SK-N-SH (cell line): ENCODE measurements at regions not wholly inside any gene's neighbourhood (a gene's known extent, or its start where the extent isn't known, plus 50 kb on each side); places are given as distances from the start of the nearest gene placed in this dataset.

Source experiments
- CTCF ChIA-PET: fragments of 300-600, 350-600 bp; formaldehyde crosslinking; extraction: SDS; loops from one replicate; lab custom pipeline; 2021; lab: Yijun Ruan, JAX
- POLR2A ChIA-PET: fragments of 350-600 bp; sonication (Branson Sonifier 250); formaldehyde crosslinking; extraction: SDS; loops from one replicate; lab custom pipeline; 2020; ENCODE audit warnings: antibody characterized with exemption, inconsistent platforms; lab: Yijun Ruan, JAX
- DNase-seq: peaks from one replicate; pipeline ENCODE4 v3.0.0; 2012
- H2AFZ ChIP-seq: fragments of 200-600 bp; sonication (generic); 2 replicates; pipeline ENCODE4 v1.8.1; 2016; ENCODE audit warnings: antibody characterized with exemption, mild to moderate bottlenecking, low read depth
- H3F3A ChIP-seq: fragments of 200-600 bp; sonication (generic); replicated peaks from 2 replicates; pipeline ENCODE3; 2016; ENCODE audit warnings: antibody characterized with exemption, mild to moderate bottlenecking; ENCODE audit not compliant: insufficient read depth
- H3K27ac ChIP-seq, 2 experiments: fragments of 200-500 bp in 1 of 2; fragments of 200-600 bp in 1 of 2; sonication (Bioruptor generic) in 1 of 2; sonication (generic), shearing (Covaris generic) in 1 of 2; 2 replicates each; pipeline versions ENCODE4 v1.5.1 to v1.6.1; 2014 to 2016; ENCODE audit warnings: low read depth in 2 of 2, inconsistent platforms in 1 of 2, low read length in 1 of 2, mild to moderate bottlenecking in 1 of 2, mixed read lengths in 1 of 2
- H3K27me3 ChIP-seq: fragments of 200-600 bp; sonication (generic), shearing (Covaris generic); 2 replicates; pipeline ENCODE4 v1.6.1; 2016; ENCODE audit warnings: mixed run types; ENCODE audit not compliant: insufficient read depth
- H3K36me3 ChIP-seq, 2 experiments: fragments of 200-500 bp in 1 of 2; fragments of 200-600 bp in 1 of 2; sonication (Bioruptor generic) in 1 of 2; sonication (generic) in 1 of 2; replicated peaks in 1 of 2; 2 replicates each; pipeline versions ENCODE3 to v1.5.1; 2014 to 2016; ENCODE audit warnings: low read length in 1 of 2, mild to moderate bottlenecking in 1 of 2; ENCODE audit not compliant: insufficient read depth in 2 of 2, control insufficient read depth in 1 of 2
- H3K4me1 ChIP-seq, 2 experiments: fragments of 200-500 bp in 1 of 2; fragments of 200-600 bp in 1 of 2; sonication (Bioruptor generic) in 1 of 2; sonication (generic), shearing (Covaris generic) in 1 of 2; 2 replicates each; pipeline versions ENCODE4 v1.5.1 to v1.6.1; 2014 to 2016; ENCODE audit warnings: low read depth in 1 of 2, low read length in 1 of 2, mixed run types in 1 of 2; ENCODE audit not compliant: insufficient read depth in 2 of 2, control insufficient read depth in 1 of 2
- H3K4me2 ChIP-seq: fragments of 200-600 bp; sonication (generic), shearing (Covaris generic); 2 replicates; pipeline ENCODE4 v1.6.1; 2017; ENCODE audit warnings: mixed run types
- H3K4me3 ChIP-seq, 2 experiments: fragments of 200-500 bp in 1 of 2; fragments of 200-600 bp in 1 of 2; sonication (Bioruptor generic) in 1 of 2; sonication (generic), shearing (Covaris generic) in 1 of 2; 2 replicates each; pipeline versions ENCODE4 v1.5.1 to v1.8.1; 2014 to 2016; ENCODE audit warnings: low read depth in 2 of 2, inconsistent platforms in 1 of 2, low read length in 1 of 2, mild to moderate bottlenecking in 1 of 2, mixed read lengths in 1 of 2, moderate library complexity in 1 of 2
- H3K79me2 ChIP-seq: fragments of 200-600 bp; sonication (generic); 2 replicates; pipeline ENCODE4 v1.8.1; 2017; ENCODE audit warnings: mild to moderate bottlenecking; ENCODE audit not compliant: insufficient read depth
- H3K9ac ChIP-seq: fragments of 200-600 bp; sonication (generic); 2 replicates; pipeline ENCODE4 v1.6.1; 2017; ENCODE audit warnings: mixed run types
- H3K9me2 ChIP-seq: fragments of 200-600 bp; sonication (generic); 2 replicates; pipeline ENCODE4 v1.6.1; 2017; ENCODE audit warnings: mixed run types
- H3K9me3 ChIP-seq: fragments of 200-600 bp; sonication (generic); 2 replicates; pipeline ENCODE4 v1.6.1; 2017; ENCODE audit warnings: mixed run types, mild to moderate bottlenecking, moderate library complexity
- H4K20me1 ChIP-seq: fragments of 200-600 bp; sonication (generic); 2 replicates; pipeline ENCODE4 v1.6.1; 2017; ENCODE audit warnings: mild to moderate bottlenecking, mixed run types; ENCODE audit not compliant: insufficient read depth
- CHD2 ChIP-seq: fragments of 150-350 bp; IDR thresholded peaks from 2 replicates; pipeline ENCODE4 v1.6.1; 2018; ENCODE audit warnings: low read length; ENCODE audit not compliant: partially characterized antibody
- CTCF ChIP-seq: fragments of 200-600 bp; sonication (generic); IDR thresholded peaks from 2 replicates; pipeline ENCODE4 v1.6.1; 2017; ENCODE audit warnings: antibody characterized with exemption, mild to moderate bottlenecking, moderate library complexity
- ELF1 ChIP-seq: IDR thresholded peaks from 2 replicates; pipeline ENCODE4 v1.4.0; 2012
- EP300 ChIP-seq, 2 experiments: IDR thresholded peaks; 2 replicates each; pipeline versions ENCODE4 v1.4.0 to v1.6.1; 2012; ENCODE audit warnings: borderline replicate concordance in 1 of 2, low read depth in 1 of 2, low read length in 1 of 2
- FOXM1 ChIP-seq: IDR thresholded peaks from 2 replicates; pipeline ENCODE4 v1.4.0; 2012; ENCODE audit warnings: low read depth, mild to moderate bottlenecking
- GABPA ChIP-seq: IDR thresholded peaks from 2 replicates; pipeline ENCODE4 v1.4.0; 2012; ENCODE audit warnings: low read depth, mild to moderate bottlenecking
- GATA2 ChIP-seq: sonication (generic); formaldehyde crosslinking; IDR thresholded peaks from 2 replicates; pipeline ENCODE4 v1.5.0; 2020; ENCODE audit warnings: mild to moderate bottlenecking, missing genetic modification reagents
- IRF3 ChIP-seq: fragments of 150-350 bp; IDR thresholded peaks from 2 replicates; pipeline ENCODE4 v1.6.1; 2016; ENCODE audit warnings: mild to moderate bottlenecking, low read depth, low read length
- MAX ChIP-seq: IDR thresholded peaks from 2 replicates; pipeline ENCODE4 v1.4.0; 2012; ENCODE audit warnings: low read depth
- NRF1 ChIP-seq: IDR thresholded peaks from 2 replicates; pipeline ENCODE4 v1.6.1; 2012; ENCODE audit warnings: low read depth, mild to moderate bottlenecking, low read length
- REST ChIP-seq: IDR thresholded peaks from 2 replicates; pipeline ENCODE4 v1.6.1; 2012; ENCODE audit warnings: mild to moderate bottlenecking, low read depth, low read length, moderate library complexity
- SIN3A ChIP-seq: IDR thresholded peaks from 2 replicates; pipeline ENCODE4 v1.6.1; 2012; ENCODE audit warnings: low read depth, mild to moderate bottlenecking, low read length, moderate library complexity, borderline replicate concordance
- SMC3 ChIP-seq: IDR thresholded peaks from 2 replicates; pipeline ENCODE4 v1.6.1; 2012; ENCODE audit warnings: low read depth, low read length, improper control_type of control experiment
- TAF1 ChIP-seq: IDR thresholded peaks from 2 replicates; pipeline ENCODE4 v1.6.1; 2012; ENCODE audit warnings: low read depth, mild to moderate bottlenecking, low read length, moderate library complexity, borderline replicate concordance
- TCF12 ChIP-seq: IDR thresholded peaks from 2 replicates; pipeline ENCODE4 v1.4.0; 2012
- USF1 ChIP-seq: IDR thresholded peaks from 2 replicates; pipeline ENCODE4 v1.4.0; 2012; ENCODE audit warnings: low read depth, borderline replicate concordance
- ZBTB33 ChIP-seq: IDR thresholded peaks from 2 replicates; pipeline ENCODE4 v1.4.0; 2012; ENCODE audit warnings: low read depth, borderline replicate concordance
- WGBS: methylation state at CpG from one replicate; pipeline ENCODE4 v1.1.6; 2017; ENCODE audit warnings: low lambda C conversion rate; 5-methylcytosine and 5-hydroxymethylcytosine counted together

- no peaks in the 10 kb centered on the region for H4K20me1 ChIP-seq
- H3F3A ChIP-seq: no peaks in the 10 kb centered on the region
- CTCF ChIA-PET: no interaction called here
- H3K9me3 ChIP-seq: no peaks in the 10 kb centered on the region
- H3K4me2 ChIP-seq: no peak overlapping the region
- H3K27ac ChIP-seq: no peak overlapping the region
- no peak for TF ChIP-seq ZBTB33
- TF ChIP-seq SIN3A: no peak
- TF ChIP-seq TCF12: no peak
- TF ChIP-seq FOXM1: no peak
- no peak for TF ChIP-seq ELF1
- TF ChIP-seq USF1: no peak
- no peak for TF ChIP-seq NRF1
- no peak for TF ChIP-seq SMC3
- TF ChIP-seq IRF3: no peak
- TF ChIP-seq GABPA: no peak
- no peak for TF ChIP-seq CTCF
- TF ChIP-seq CHD2: no peak
- H3K4me1 ChIP-seq: peaks cover 0 to 3% of the 10 kb centered on the region in 2 experiments; a peak in 1 of 4 replicates
- 60% methylated on average over 3 of the region's 3 CpGs for WGBS
- H3K79me2 ChIP-seq: no peaks in the 10 kb centered on the region
- no peak overlapping the region for H3K4me3 ChIP-seq
- H3K36me3 ChIP-seq: no peaks in the 10 kb centered on the region
- H3K9me2 ChIP-seq: no peaks in the 10 kb centered on the region
- no peak for DNase-seq
- H3K9ac ChIP-seq: no peak overlapping the region
- H3K27me3 ChIP-seq: no peaks in the 10 kb centered on the region
- no peak overlapping the region for H2AFZ ChIP-seq
- POLR2A ChIA-PET: no interaction called here
These were observed 163.1 kb upstream of the TLE4 start for GRCh38 chr9:79408617-79409016.

- H3K9me3 ChIP-seq: no peaks in the 10 kb centered on the region
- no peak overlapping the region for H3K27ac ChIP-seq
- no peak overlapping the region for H3K4me3 ChIP-seq
- ChIA-PET CTCF (no interaction called here), POLR2A (no interaction called here)
- H3F3A ChIP-seq: no peaks in the 10 kb centered on the region
- peaks cover 0 to 3% of the 10 kb centered on the region in 2 experiments; a peak in 1 of 4 replicates for H3K4me1 ChIP-seq
- 69% methylated on average over 2 of the region's 2 CpGs for WGBS
- H4K20me1 ChIP-seq: no peaks in the 10 kb centered on the region
- H3K9ac ChIP-seq: no peak overlapping the region
- H3K9me2 ChIP-seq: no peaks in the 10 kb centered on the region
- DNase-seq: no peak
- H2AFZ ChIP-seq: no peak overlapping the region
- no peaks in the 10 kb centered on the region for H3K36me3 ChIP-seq
- H3K4me2 ChIP-seq: no peak overlapping the region
- H3K27me3 ChIP-seq: no peaks in the 10 kb centered on the region
- H3K79me2 ChIP-seq: no peaks in the 10 kb centered on the region
- TF ChIP-seq GATA2 (CRISPR knock-in tag) (no peak), IRF3 (no peak), REST (no peak), EP300 (IDR thresholded peaks at IDR 0.05; ENCODE audit: borderline replicate concordance in 1 of 2, low read depth in 1 of 2, low read length in 1 of 2) (no peak), MAX (no peak), TAF1 (no peak)
These were observed 162.5 kb upstream of the TLE4 start for GRCh38 chr9:79409182-79409823.
